GM19239 (cell line): ENCODE measurements at regions not wholly inside any gene's neighbourhood (a gene's known extent, or its start where the extent isn't known, plus 50 kb on each side); places are given as distances from the start of the nearest gene placed in this dataset.
"Not testable (repeated sequence)": the region's sequence is repeated elsewhere in the genome, so short reads cannot be mapped to it uniquely, and the experiment has no call there.

Source experiments
- DNase-seq: peaks from one replicate; pipeline ENCODE4 v3.0.0; 2011; ENCODE audit warnings: low spot score; ENCODE audit not compliant: insufficient read length
- FAIRE-seq: peaks from 2 replicates; lab custom pipeline; 2011; peaks lifted over from hg19 to GRCh38; lab: Jason Lieb, UNC

DNA sequence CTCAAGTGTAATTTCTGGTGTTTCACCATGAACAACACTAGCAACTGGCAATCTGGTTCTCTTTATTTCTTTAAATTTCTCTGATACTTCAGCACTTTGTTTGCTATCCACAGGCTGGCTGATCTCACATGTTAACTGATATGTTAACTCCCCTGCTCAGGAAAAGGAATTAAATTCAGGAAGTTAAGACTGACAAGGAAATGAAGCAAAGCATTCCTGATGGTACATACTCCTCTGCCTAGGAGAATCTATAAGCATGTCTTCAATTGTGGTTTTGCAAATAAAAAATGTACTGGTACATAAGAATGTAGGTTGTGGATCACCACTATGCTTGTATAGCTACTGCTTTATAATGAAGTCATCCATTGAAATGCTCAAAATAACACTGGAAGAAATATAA lies 1119.2 kb upstream of the INTU start:
- FAIRE-seq (no peak), DNase-seq (no peak)

- FAIRE-seq (no peak), DNase-seq (no peak)
Measured at GRCh38 chr4:126520731-126521130, 1112.0 kb upstream of the INTU start.

DNA sequence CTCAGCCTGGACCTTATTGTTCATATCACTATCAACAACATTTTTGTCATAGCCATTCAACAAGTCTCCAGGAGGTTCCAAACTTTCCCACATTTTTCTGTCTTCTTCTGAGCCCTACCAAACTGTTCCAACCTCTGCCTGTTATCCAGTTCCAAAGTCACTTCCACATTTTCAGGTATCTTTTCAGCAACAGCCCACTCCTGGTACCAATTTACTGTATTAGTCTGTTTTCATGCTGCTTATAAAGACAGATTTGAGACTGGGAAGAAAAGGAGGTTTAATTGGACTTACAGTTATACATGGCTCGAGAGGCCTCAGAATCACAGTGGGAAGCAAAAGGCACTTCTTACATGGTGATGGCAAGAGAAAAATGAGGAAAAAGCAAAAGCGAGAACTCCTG lies 1107.4 kb upstream of the INTU start:
- not testable (repeated sequence) for FAIRE-seq, DNase-seq

- FAIRE-seq = no peak
- DNase-seq = no peak
Measured at GRCh38 chr4:126526335-126526734, 1106.4 kb upstream of the INTU start.

GRCh38 chr4:126529997-126530396 lies 1102.8 kb upstream of the INTU start:
- FAIRE-seq (no peak), DNase-seq (no peak)

DNA sequence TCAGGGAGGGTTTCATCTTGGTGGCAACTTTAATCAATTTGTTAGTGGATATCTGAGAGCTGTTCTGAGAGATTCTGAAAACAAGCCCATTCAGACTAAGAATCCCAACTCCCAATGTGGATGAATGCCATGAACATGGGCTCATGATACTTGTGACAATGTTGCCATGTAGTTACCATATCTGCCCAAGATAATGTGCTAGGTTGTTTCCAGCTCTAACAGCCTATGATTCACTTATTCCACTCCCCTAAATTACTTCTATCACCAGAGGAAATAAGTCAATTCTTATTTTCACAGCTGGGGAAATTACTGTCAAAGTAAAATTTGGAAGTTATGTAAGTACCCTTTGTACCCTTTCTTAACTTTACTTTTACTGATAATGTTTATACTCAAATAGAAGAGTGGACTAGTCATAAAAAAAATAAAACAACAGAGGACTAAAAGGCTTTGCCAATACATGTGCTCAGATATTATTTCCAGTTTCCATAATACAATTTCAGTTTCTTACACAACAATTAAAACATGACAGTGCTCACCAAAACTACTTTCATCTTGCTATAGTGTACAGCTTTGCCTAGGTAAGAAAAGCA lies 1101.7 kb upstream of the INTU start:
- FAIRE-seq (no peak), DNase-seq (no peak)

GRCh38 chr4:126532527-126532926 lies 1100.2 kb upstream of the INTU start:
- DNase-seq = no peak
- FAIRE-seq = no peak

- DNase-seq (no peak), FAIRE-seq (no peak)
Measured at GRCh38 chr4:126533146-126533805, 1099.5 kb upstream of the INTU start.

DNA sequence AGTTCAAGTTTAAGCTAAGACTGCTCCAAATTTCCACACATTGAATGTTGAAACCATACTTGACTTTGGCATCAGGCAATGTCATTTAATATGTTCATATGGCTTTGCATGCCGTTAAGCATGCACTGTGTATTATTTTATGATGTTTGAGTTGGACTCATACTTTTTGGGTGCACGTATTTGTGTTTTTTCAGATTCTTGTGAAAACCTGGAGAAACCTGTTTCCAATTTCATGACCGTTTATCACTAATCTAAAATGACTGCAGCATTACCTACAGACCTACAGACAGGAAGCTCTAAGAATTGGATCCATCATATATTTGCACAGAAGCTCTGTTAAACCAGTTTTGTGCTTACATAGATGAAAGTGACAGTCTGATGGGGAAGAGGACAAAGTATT lies 1093.0 kb upstream of the INTU start:
- FAIRE-seq (no peak), DNase-seq (no peak)

GRCh38 chr4:126541820-126542219 lies 1090.9 kb upstream of the INTU start:
- no peak for FAIRE-seq
- DNase-seq = no peak

GRCh38 chr4:126544276-126544675 lies 1088.5 kb upstream of the INTU start:
- FAIRE-seq = no peak
- no peak for DNase-seq

- not testable (repeated sequence) for DNase-seq, FAIRE-seq
Measured at GRCh38 chr4:126546197-126546596, 1086.6 kb upstream of the INTU start.

GRCh38 chr4:126547352-126547751 lies 1085.4 kb upstream of the INTU start:
- FAIRE-seq (no peak), DNase-seq (no peak)

- FAIRE-seq (no peak), DNase-seq (no peak)
Measured at GRCh38 chr4:126548890-126549289, 1083.9 kb upstream of the INTU start.

DNA sequence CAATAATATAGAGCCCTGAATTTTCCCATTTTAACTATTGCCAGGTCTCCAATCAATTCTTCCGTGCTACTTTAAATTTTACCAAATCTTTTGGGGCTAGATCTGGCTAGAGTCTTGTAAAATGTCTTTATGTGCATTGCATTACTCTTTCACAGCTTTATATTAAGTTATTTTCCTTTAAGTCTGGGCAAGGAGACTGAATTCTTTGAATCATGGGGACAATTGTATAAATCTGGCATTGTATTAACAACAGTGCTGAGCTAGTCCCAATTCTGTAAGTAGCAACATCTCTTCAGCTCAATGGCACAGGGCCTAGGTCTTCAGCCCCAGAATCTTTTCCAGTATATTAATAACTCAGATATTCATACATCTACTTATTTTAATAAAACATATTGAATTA lies 1080.4 kb upstream of the INTU start:
- FAIRE-seq (no peak), DNase-seq (no peak)

DNA sequence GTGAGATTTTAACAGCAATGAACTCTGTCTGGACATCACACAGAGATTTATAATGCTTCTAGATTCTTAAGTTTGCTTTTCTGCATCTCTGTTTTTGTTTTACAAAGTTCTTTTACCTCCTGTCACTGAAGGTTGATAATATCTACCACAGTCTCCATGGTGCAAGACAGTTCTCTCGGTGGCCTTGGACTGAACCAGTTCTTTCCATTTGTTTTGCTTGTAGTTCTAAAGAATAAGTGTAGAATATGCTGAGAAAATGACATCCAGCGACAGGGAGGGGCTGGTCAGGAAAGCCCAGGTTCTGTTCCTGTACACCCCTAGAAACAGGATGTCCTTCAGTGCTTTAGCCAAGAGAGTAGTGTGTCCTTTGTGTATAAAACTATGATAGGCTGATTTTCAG lies 1079.5 kb upstream of the INTU start:
- FAIRE-seq (no peak), DNase-seq (no peak)

GRCh38 chr4:126558596-126558995 lies 1074.2 kb upstream of the INTU start:
- no peak for FAIRE-seq
- no peak for DNase-seq

- no peak for DNase-seq
- FAIRE-seq = no peak
Measured at GRCh38 chr4:126559961-126560360, 1072.8 kb upstream of the INTU start.

- no peak for DNase-seq
- FAIRE-seq = no peak
Measured at GRCh38 chr4:126560794-126561193, 1072.0 kb upstream of the INTU start.

GRCh38 chr4:126563389-126563788 lies 1069.4 kb upstream of the INTU start:
- DNase-seq (no peak), FAIRE-seq (no peak)

- FAIRE-seq (no peak), DNase-seq (no peak)
Measured at GRCh38 chr4:126564283-126564854, 1068.4 kb upstream of the INTU start.
